OCI-LY1 (cell line): ENCODE measurements at regions not wholly inside any gene's neighbourhood (a gene's known extent, or its start where the extent isn't known, plus 50 kb on each side); places are given as distances from the start of the nearest gene placed in this dataset.

Source experiments
- EZH2 ChIP-seq: fragments of 200-600 bp; sonication (generic), shearing (Covaris generic); IDR thresholded peaks from 2 replicates; pipeline ENCODE4 v1.8.0; 2017; ENCODE audit warnings: borderline replicate concordance, mixed run types, mild to moderate bottlenecking, antibody characterized with exemption, low read length, moderate library complexity, mixed read lengths
- TF ChIP-seq, protein P1 (sequence below): fragments of 200-600 bp; sonication (generic), shearing (Covaris generic); IDR thresholded peaks from 2 replicates; pipeline ENCODE4 v1.5.1; 2017; ENCODE audit warnings: mild to moderate bottlenecking, antibody characterized with exemption, low read length, moderate library complexity, mixed read lengths

DNA sequence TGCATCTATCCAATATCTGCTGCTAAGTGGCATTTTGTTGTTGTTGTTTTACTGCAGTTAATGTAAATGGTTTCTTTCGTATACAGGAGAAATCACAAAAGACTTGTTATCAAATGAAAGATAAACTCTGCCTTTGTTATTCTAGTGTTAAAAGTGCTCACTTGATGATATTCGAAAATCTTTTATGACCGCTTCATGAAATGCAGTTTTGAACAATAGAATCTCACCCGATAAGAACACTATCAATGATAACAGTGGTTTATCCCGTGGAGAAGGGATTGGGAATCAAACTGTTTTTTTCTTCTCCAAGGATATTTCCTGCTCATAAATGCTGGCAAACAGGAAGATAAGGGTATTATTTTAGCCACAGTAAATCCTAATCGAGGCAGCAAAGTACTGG is 1366.3 kb downstream of the OLFM4 start:
- TF ChIP-seq, protein P1, sequence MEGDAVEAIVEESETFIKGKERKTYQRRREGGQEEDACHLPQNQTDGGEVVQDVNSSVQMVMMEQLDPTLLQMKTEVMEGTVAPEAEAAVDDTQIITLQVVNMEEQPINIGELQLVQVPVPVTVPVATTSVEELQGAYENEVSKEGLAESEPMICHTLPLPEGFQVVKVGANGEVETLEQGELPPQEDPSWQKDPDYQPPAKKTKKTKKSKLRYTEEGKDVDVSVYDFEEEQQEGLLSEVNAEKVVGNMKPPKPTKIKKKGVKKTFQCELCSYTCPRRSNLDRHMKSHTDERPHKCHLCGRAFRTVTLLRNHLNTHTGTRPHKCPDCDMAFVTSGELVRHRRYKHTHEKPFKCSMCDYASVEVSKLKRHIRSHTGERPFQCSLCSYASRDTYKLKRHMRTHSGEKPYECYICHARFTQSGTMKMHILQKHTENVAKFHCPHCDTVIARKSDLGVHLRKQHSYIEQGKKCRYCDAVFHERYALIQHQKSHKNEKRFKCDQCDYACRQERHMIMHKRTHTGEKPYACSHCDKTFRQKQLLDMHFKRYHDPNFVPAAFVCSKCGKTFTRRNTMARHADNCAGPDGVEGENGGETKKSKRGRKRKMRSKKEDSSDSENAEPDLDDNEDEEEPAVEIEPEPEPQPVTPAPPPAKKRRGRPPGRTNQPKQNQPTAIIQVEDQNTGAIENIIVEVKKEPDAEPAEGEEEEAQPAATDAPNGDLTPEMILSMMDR: no peak
- no peak for TF ChIP-seq EZH2
